ENCODE measurements at regions not wholly inside any gene's neighbourhood (a gene's known extent, or its start where the extent isn't known, plus 50 kb on each side); places are given as distances from the start of the nearest gene placed in this dataset.

GRCh38 chr5:38636626-38637025 is 80.2 kb upstream of the LIFR start:
- TF ChIP-seq CTCF (IDR thresholded peaks at IDR 0.05) (no peak), POLR2A (IDR thresholded peaks at IDR 0.05) (no peak)
